Keratinocyte (primary cell): ENCODE measurements at regions not wholly inside any gene's neighbourhood (a gene's known extent, or its start where the extent isn't known, plus 50 kb on each side); places are given as distances from the start of the nearest gene placed in this dataset.

Experiments
- DNase-seq: peaks from one replicate; pipeline ENCODE4 v3.0.0-alpha.2; 2011; ENCODE audit warnings: low read depth, missing footprints, low spot score
- FAIRE-seq: peaks from 2 replicates; lab custom pipeline; 2011; peaks lifted over from hg19 to GRCh38; lab: Jason Lieb, UNC
- H2AFZ ChIP-seq: 2 replicates; pipeline ENCODE4 v1.6.0; 2012; ENCODE audit warnings: low read length, control low read depth, inconsistent platforms; ENCODE audit not compliant: control insufficient read depth
- H3K27ac ChIP-seq: 2 replicates; pipeline ENCODE4 v1.5.1; 2011; ENCODE audit warnings: low read length; ENCODE audit not compliant: control insufficient read depth, insufficient read depth
- H3K27me3 ChIP-seq: 3 replicates; pipeline ENCODE4 v1.6.0; 2011; ENCODE audit warnings: low read length; ENCODE audit not compliant: control insufficient read depth, insufficient read depth; ENCODE audit errors: extremely low read depth
- H3K36me3 ChIP-seq, 2 experiments: 2 replicates in 1 of 2; 3 replicates in 1 of 2; pipeline ENCODE4 v1.5.1; 2011; ENCODE audit warnings: low read length in 2 of 2, mild to moderate bottlenecking in 1 of 2; ENCODE audit not compliant: control insufficient read depth in 2 of 2, insufficient read depth in 2 of 2; ENCODE audit errors: extremely low read depth in 1 of 2
- H3K4me1 ChIP-seq: 3 replicates; pipeline ENCODE4 v1.5.1; 2011; ENCODE audit warnings: low read length; ENCODE audit not compliant: control insufficient read depth, insufficient read depth; ENCODE audit errors: extremely low read depth
- H3K4me2 ChIP-seq: 3 replicates; pipeline ENCODE4 v1.6.0; 2011; ENCODE audit warnings: low read depth, low read length; ENCODE audit not compliant: control insufficient read depth, insufficient read depth; ENCODE audit errors: extremely low read depth
- H3K4me3 ChIP-seq, 3 experiments: fragments of 200-600 bp in 1 of 3; sonication (generic) in 1 of 3; 2 replicates in 2 of 3; 3 replicates in 1 of 3; pipeline ENCODE4 v1.5.1; 2011 to 2016; ENCODE audit warnings: low read length in 3 of 3, mild to moderate bottlenecking in 3 of 3, control low read depth in 2 of 3, inconsistent platforms in 1 of 3, low read depth in 1 of 3, mixed read lengths in 1 of 3, mixed run types in 1 of 3, moderate library complexity in 1 of 3; ENCODE audit not compliant: control insufficient read depth in 2 of 3, insufficient read depth in 2 of 3; ENCODE audit errors: extremely low read depth in 1 of 3
- H3K79me2 ChIP-seq: 2 replicates; pipeline ENCODE4 v1.6.0; 2012; ENCODE audit warnings: low read length; ENCODE audit not compliant: control insufficient read depth, insufficient read depth
- H3K9ac ChIP-seq: 3 replicates; pipeline ENCODE4 v1.6.0; 2011; ENCODE audit warnings: low read length; ENCODE audit not compliant: control insufficient read depth, insufficient read depth; ENCODE audit errors: extremely low read depth
- H3K9me1 ChIP-seq: 3 replicates; pipeline ENCODE4 v1.6.0; 2011; ENCODE audit warnings: low read length; ENCODE audit not compliant: control insufficient read depth, insufficient read depth; ENCODE audit errors: extremely low read depth
- H3K9me3 ChIP-seq: 2 replicates; pipeline ENCODE4 v1.5.1; 2012; ENCODE audit warnings: low read depth, low read length; ENCODE audit not compliant: control insufficient read depth
- H4K20me1 ChIP-seq: 3 replicates; pipeline ENCODE4 v1.6.0; 2011; ENCODE audit warnings: low read length; ENCODE audit not compliant: control insufficient read depth, insufficient read depth; ENCODE audit errors: extremely low read depth
- CTCF ChIP-seq, 3 experiments: IDR thresholded peaks in 1 of 3; conservative IDR thresholded peaks in 1 of 3; optimal IDR thresholded peaks in 1 of 3; 2 replicates in 2 of 3; 3 replicates in 1 of 3; pipeline versions ENCODE3 to v1.5.1; 2011; ENCODE audit warnings: low read length in 3 of 3, mild to moderate bottlenecking in 3 of 3, moderate library complexity in 2 of 3, control low read depth in 1 of 3, inconsistent platforms in 1 of 3; ENCODE audit not compliant: insufficient read depth in 2 of 3; ENCODE audit errors: extremely low read depth in 1 of 3
- EZH2 ChIP-seq: IDR thresholded peaks from one replicate; pipeline ENCODE4 v1.6.1; 2012; ENCODE audit warnings: inconsistent platforms, mild to moderate bottlenecking, low read length, moderate library complexity
- dilution Hi-C: fragments of 300-500 bp; cut with MboI; formaldehyde crosslinking; loops from one replicate; pipeline ENCODE4 v1.7.0; 2020; ENCODE audit warnings: low sequenced_read_pairs; ENCODE audit not compliant: extremely low pct_ligation_motif_present

DNA sequence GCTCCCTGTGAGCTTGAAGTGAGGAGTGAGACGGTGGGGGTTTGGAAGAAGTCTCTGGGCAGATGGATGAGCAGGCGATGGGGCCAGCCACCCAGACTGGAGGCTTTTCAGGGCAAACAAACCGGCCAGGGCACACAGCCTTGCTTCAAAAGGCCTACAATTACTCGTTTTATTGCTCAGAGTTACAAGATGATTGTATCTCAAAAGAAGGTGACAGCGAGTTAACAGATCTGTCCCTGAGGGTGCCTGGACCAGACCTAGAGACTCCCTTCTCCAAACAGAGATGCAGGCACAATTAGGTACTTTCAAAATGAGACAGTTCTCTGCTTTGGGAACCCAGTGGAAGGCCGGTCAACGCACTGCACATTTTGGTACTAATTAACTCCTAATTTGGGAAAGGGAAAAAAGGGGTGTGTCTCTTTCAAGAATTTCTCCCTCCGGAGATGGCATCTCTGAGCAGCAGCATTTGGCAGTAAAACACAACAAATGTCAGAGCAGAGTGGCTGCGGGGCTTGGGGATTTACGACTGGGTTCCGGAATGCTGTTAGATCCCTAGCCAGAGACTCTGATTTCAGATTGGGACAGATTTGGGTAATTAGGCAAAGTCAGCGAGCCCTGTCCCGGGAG is 226.7 kb downstream of the TTC32 start:
- FAIRE-seq, result no peak
- Histone ChIP-seq H2AFZ (no peak overlapping the region), H3K27ac (no peak overlapping the region)

GRCh38 chr2:19674051-19675002 is 227.5 kb downstream of the TTC32 start:
- Histone ChIP-seq H3K36me3 (no peaks in the 10 kb centered on the region), H3K79me2 (no peaks in the 10 kb centered on the region), H3K27me3 (peaks cover 10% of the 10 kb centered on the region), H4K20me1 (no peaks in the 10 kb centered on the region), H3K4me1 (no peaks in the 10 kb centered on the region), H3K4me3 (no peak overlapping the region), H2AFZ (no peak overlapping the region), H3K9me3 (no peaks in the 10 kb centered on the region), H3K9me1 (no peaks in the 10 kb centered on the region), H3K4me2 (no peak overlapping the region), H3K27ac (no peak overlapping the region), H3K9ac (no peak overlapping the region)
- dilution Hi-C loops, result no loop called here
- FAIRE-seq, result no peak
- DNase-seq, result no peak
- TF ChIP-seq CTCF (optimal IDR thresholded peaks at IDR 0.05 in 1 of 3, IDR thresholded peaks at IDR 0.05 in 1 of 3, conservative IDR thresholded peaks at IDR 0.05 in 1 of 3; ENCODE audit: extremely low read depth in 1 of 3, insufficient read depth in 2 of 3, low read length in 3 of 3), result no peak

More for the DNA sequence above, 226.7 kb downstream of the TTC32 start:
- no peaks in the 10 kb centered on the region for H4K20me1 ChIP-seq
- H3K9me1 ChIP-seq, result no peaks in the 10 kb centered on the region
- H3K4me2 ChIP-seq, result no peak overlapping the region
- no peaks in the 10 kb centered on the region for H3K79me2 ChIP-seq
- H3K9ac ChIP-seq, result no peak overlapping the region
- dilution Hi-C loops, result no loop called here
- no peaks in the 10 kb centered on the region for H3K4me1 ChIP-seq
- H3K9me3 ChIP-seq, result no peaks in the 10 kb centered on the region
- H3K36me3 ChIP-seq, result no peaks in the 10 kb centered on the region
- TF ChIP-seq CTCF (optimal IDR thresholded peaks at IDR 0.05 in 1 of 3, IDR thresholded peaks at IDR 0.05 in 1 of 3, conservative IDR thresholded peaks at IDR 0.05 in 1 of 3; ENCODE audit: extremely low read depth in 1 of 3, insufficient read depth in 2 of 3, low read length in 3 of 3) (no peak), EZH2 (no peak)
- H3K27me3 ChIP-seq, result peaks cover 10% of the 10 kb centered on the region
- no peak for DNase-seq
- H3K4me3 ChIP-seq, result no peak overlapping the region
